Activated CD4-positive, alpha-beta memory T cell treated with anti-CD3 and anti-CD28 coated beads, Interleukin-2, amount 10 ng/mL, durations not matched to agents 7 days and 5 days (primary cell): ENCODE measurements at regions not wholly inside any gene's neighbourhood (a gene's known extent, or its start where the extent isn't known, plus 50 kb on each side); places are given as distances from the start of the nearest gene placed in this dataset.

Experiments used
- CTCF ChIA-PET: fragments of 350-600 bp; sonication (Branson Sonifier 250); formaldehyde crosslinking; loops from one replicate; lab custom pipeline; 2021; ENCODE audit warnings: antibody characterized with exemption, inconsistent platforms; lab: Charles Lee
- POLR2A ChIA-PET: fragments of 350-600 bp; sonication (Branson Sonifier 250); formaldehyde crosslinking; loops from one replicate; lab custom pipeline; 2021; ENCODE audit warnings: antibody characterized with exemption; lab: Charles Lee
- DNase-seq: peaks from one replicate; pipeline ENCODE4 v3.0.0-alpha.2; 2020
- H3K27ac Mint-ChIP-seq: one replicate; pipeline ENCODE4 v1.8.0; 2021; ENCODE audit warnings: mild to moderate bottlenecking, mixed read lengths
- H3K27me3 Mint-ChIP-seq: one replicate; pipeline ENCODE4 v1.8.0; 2021; ENCODE audit warnings: mixed read lengths
- H3K36me3 Mint-ChIP-seq: one replicate; pipeline ENCODE4 v1.8.0; 2021; ENCODE audit warnings: low read depth, mixed read lengths
- H3K4me1 Mint-ChIP-seq: one replicate; pipeline ENCODE4 v1.8.0; 2021; ENCODE audit warnings: mixed read lengths
- H3K4me3 Mint-ChIP-seq: one replicate; pipeline ENCODE4 v1.8.0; 2021; ENCODE audit warnings: mild to moderate bottlenecking, mixed read lengths
- H3K9me3 Mint-ChIP-seq: one replicate; pipeline ENCODE4 v1.8.0; 2021; ENCODE audit warnings: mixed read lengths

DNA sequence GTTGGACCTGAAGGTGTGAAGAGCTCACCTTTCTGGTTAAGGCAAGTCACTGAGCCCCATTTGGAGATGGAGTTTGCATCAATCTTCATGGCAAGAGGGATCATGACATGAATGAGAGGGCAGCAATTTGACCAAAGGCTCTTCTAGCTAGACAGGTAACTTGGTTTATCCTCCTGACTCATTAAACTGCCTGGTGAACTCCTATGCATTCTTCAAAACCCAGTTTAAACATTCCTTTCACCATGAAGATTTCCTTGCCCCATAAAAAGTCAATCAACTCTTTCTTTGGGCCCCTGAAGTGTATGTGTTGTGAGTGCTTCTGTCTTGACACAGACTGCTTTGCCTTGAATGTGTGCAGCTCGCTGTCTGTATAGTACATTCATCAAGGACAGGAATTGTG lies 120.0 kb upstream of the FOXF1 start:
- Mint-ChIP-seq H3K9me3 (no peaks in the 10 kb centered on the region), H3K27ac (no peak overlapping the region), H3K36me3 (no peaks in the 10 kb centered on the region), H3K4me3 (no peak overlapping the region), H3K4me1 (no peaks in the 10 kb centered on the region), H3K27me3 (no peaks in the 10 kb centered on the region)
- ChIA-PET CTCF (no interaction called here), POLR2A (no interaction called here)
- no peak for DNase-seq

DNA sequence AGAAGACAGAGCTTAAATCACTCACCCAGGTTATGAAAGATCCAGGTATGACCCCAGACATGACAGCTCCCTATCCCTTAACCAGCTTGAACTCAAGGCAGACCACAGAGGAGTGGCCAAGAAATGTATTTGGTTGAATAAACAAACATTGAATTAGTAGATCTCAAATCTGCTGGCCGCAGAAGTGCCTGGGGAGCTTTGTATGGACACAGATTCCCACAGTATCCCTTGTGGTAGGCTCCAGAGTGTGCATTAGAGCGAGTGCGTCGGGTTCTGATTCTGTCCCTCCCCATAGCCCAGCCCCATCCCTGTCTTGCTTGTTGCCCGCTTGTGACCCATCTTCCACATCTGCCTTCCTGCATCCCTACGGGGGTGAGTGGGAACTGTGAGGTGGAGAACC lies 118.8 kb upstream of the FOXF1 start:
- H3K4me1 Mint-ChIP-seq = no peaks in the 10 kb centered on the region
- POLR2A ChIA-PET = no interaction called here
- H3K4me3 Mint-ChIP-seq = no peak overlapping the region
- H3K27me3 Mint-ChIP-seq = no peaks in the 10 kb centered on the region
- H3K27ac Mint-ChIP-seq = no peak overlapping the region
- CTCF ChIA-PET = no interaction called here
- DNase-seq = no peak
- no peaks in the 10 kb centered on the region for H3K9me3 Mint-ChIP-seq
- no peaks in the 10 kb centered on the region for H3K36me3 Mint-ChIP-seq

DNA sequence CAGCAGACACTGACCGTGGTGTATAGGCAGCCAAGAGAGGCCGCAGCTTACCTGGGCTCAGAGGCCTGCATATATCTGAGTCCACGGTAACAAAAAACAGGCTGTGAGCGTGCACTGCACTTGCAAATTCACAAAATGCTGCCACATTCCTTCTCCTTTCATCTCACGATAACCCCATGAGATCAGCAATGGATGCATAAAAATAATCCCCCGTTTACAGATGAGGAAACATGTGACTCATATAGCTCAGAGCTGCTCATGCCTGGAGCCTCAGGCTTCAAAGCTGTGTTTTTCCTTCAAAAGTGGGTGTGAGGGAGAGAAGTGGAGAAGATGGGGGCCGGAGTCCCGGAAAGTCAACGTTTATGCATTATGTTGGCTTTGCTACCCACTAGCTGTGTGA lies 118.3 kb upstream of the FOXF1 start:
- no peaks in the 10 kb centered on the region for H3K27me3 Mint-ChIP-seq
- H3K27ac Mint-ChIP-seq = no peak overlapping the region
- H3K36me3 Mint-ChIP-seq = no peaks in the 10 kb centered on the region
- no peaks in the 10 kb centered on the region for H3K4me1 Mint-ChIP-seq
- no peaks in the 10 kb centered on the region for H3K9me3 Mint-ChIP-seq
- H3K4me3 Mint-ChIP-seq = no peak overlapping the region
- ChIA-PET CTCF (no interaction called here), POLR2A (no interaction called here)
- no peak for DNase-seq

DNA sequence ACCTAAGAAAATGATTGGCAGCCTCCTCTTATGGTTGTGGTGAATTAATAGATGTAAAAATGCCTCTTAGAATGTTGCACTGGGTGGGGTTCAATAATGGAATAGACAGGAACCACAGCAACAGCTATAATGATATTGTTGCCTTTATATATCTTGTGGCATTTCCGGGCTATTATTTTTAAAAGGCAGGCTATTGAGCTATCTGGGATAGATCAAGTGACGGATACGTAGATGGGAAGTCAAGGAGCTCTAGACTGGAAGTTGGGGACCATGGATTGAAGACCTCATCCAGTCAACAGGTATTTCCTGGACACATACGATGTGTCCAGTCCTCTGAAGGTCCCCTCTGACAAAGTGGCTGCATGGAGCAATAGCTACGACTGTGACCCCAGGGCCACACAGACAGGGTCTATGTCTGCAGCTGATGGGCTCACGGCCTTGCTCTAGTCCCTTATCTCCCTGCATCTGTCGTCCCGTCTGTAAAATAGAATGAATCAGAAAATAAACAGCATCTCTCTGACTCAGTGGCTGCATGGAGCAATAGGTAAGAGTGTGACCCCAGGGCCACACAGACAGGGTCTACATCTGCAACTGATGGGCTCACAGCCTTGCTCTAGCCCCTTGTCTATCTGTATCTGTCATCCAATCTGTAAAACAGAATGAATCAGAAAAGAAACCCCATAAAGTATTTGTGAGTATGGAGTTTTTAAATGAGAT lies 117.7 kb upstream of the FOXF1 start:
- Mint-ChIP-seq H3K4me3 (no peak overlapping the region), H3K4me1 (no peaks in the 10 kb centered on the region), H3K27me3 (no peaks in the 10 kb centered on the region), H3K36me3 (no peaks in the 10 kb centered on the region), H3K9me3 (no peaks in the 10 kb centered on the region), H3K27ac (no peak overlapping the region)
- DNase-seq = no peak
- POLR2A ChIA-PET = no interaction called here
- CTCF ChIA-PET = no interaction called here

DNA sequence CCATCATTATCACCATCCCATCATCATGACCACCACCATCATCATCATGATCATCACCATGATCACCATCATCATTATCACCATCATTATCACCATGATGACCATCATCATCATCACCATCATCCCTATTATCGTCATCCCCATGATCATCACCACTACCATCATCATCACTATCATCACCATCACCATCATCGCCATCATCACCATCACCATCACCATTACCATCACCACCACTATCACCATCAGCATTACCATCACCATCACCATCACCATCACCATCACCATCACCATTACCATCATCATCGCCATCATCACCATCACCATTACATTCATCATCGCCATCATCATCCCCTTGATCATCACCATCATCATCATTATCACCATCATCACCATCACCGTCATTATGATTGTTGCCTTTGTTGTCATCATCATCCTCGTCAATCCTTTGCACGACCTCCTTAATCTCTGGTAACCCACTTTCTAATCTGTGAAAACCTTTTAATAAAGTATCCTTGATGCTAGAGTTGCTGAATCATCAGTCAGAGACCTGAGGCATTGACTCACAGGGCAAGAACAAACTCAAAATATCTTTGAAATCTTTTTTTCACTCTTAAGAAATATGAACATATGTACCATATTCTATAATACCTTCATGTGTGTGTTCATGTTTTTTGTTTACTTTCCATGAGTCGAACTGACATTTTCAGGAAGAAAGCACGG lies 116.3 kb upstream of the FOXF1 start:
- Mint-ChIP-seq H3K27me3 (no peaks in the 10 kb centered on the region), H3K4me1 (no peaks in the 10 kb centered on the region), H3K4me3 (no peak overlapping the region), H3K9me3 (no peaks in the 10 kb centered on the region), H3K36me3 (no peaks in the 10 kb centered on the region), H3K27ac (no peak overlapping the region)
- DNase-seq = no peak
- ChIA-PET POLR2A (no interaction called here), CTCF (no interaction called here)

DNA sequence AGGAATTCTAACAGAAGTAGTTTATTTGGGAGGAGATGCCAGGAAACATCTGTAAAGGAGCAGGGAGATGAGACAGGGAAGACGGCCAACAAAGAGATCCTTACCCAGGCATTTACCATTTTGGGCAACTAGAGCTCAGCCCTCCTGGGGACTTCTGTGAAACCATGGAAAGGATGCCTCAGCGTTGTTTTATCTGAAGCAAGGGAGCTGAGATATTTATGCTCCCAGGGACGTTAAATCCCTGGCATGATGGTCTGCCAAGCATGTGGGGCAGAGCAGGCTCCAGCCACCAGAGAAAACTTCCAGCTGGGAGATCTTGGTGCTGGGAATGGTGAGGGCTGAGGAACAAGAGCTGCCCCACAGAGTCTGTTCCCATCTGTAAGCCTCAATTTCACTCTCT lies 114.8 kb upstream of the FOXF1 start:
- DNase-seq = no peak
- no peaks in the 10 kb centered on the region for H3K4me1 Mint-ChIP-seq
- no peaks in the 10 kb centered on the region for H3K27me3 Mint-ChIP-seq
- H3K9me3 Mint-ChIP-seq = no peaks in the 10 kb centered on the region
- H3K4me3 Mint-ChIP-seq = no peak overlapping the region
- POLR2A ChIA-PET = no interaction called here
- no peaks in the 10 kb centered on the region for H3K36me3 Mint-ChIP-seq
- no peak overlapping the region for H3K27ac Mint-ChIP-seq
- CTCF ChIA-PET = no interaction called here

DNA sequence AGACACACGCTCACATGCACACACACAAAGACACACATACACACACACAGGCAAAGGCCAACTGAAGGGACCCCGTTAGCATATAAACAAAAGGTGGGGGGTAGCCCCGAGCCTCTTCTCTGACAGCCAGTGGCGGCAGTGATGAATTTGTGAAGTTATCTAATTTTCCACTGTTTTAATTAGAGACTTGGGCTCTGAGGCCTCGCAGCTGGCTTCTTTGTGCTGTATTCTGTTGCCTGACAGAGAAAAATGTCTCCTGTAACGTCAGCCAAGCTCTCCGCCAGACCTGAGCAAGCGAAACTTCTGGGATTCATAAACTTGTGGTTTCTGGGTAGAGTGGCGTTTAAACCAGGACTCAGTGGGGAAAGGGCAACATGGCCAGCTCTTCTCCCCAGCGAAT lies 113.9 kb upstream of the FOXF1 start:
- H3K4me1 Mint-ChIP-seq = no peaks in the 10 kb centered on the region
- no peak overlapping the region for H3K27ac Mint-ChIP-seq
- no peak for DNase-seq
- no peaks in the 10 kb centered on the region for H3K9me3 Mint-ChIP-seq
- no peak overlapping the region for H3K4me3 Mint-ChIP-seq
- ChIA-PET POLR2A (no interaction called here), CTCF (no interaction called here)
- no peaks in the 10 kb centered on the region for H3K36me3 Mint-ChIP-seq
- H3K27me3 Mint-ChIP-seq = no peaks in the 10 kb centered on the region

DNA sequence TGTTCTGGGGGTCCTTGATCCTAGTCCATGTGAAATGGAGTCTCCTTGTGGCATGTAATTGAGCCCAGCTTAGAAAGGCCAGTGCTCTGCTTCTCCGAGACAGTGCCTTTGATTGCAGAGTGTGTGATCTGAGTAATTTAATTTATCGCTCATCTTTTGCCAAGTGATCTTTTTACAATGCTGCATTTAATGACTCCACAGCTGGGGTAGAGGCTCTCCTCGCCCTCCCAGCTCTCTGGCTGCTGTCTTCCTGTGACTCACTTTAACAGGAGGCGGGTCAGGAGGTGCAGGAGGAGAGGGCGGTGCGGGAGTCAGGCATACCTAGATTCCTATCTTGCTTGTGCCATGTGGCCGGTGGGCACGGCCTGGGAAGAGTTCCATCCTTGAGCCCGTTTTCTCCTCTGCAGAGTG lies 113.4 kb upstream of the FOXF1 start:
- H3K4me1 Mint-ChIP-seq = no peaks in the 10 kb centered on the region
- no peaks in the 10 kb centered on the region for H3K36me3 Mint-ChIP-seq
- no peak overlapping the region for H3K4me3 Mint-ChIP-seq
- no peak for DNase-seq
- ChIA-PET CTCF (no interaction called here), POLR2A (no interaction called here)
- H3K27ac Mint-ChIP-seq = no peak overlapping the region
- no peaks in the 10 kb centered on the region for H3K27me3 Mint-ChIP-seq
- H3K9me3 Mint-ChIP-seq = no peaks in the 10 kb centered on the region

DNA sequence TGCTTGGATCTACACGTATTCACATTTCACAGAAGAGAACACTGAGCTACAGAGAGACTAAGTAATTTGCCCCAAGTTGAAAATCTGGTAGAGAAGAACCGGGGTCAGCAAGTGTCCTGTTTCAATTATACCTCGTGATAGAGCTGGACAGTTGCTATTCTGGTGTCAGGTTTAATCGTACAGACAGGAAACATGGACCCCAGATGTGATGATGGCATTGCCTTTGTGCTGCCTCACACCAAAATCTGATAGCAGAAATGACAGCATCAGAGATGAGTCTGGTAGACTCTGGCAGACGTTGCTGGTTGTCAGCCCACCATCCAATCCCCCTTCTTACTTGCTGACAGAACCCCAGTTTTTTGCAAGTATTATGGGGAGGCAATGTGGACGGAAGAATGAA lies 112.1 kb upstream of the FOXF1 start:
- H3K27me3 Mint-ChIP-seq = no peaks in the 10 kb centered on the region
- H3K27ac Mint-ChIP-seq = no peak overlapping the region
- no peaks in the 10 kb centered on the region for H3K9me3 Mint-ChIP-seq
- no peaks in the 10 kb centered on the region for H3K4me1 Mint-ChIP-seq
- H3K36me3 Mint-ChIP-seq = no peaks in the 10 kb centered on the region
- ChIA-PET CTCF (no interaction called here), POLR2A (no interaction called here)
- no peak for DNase-seq
- no peak overlapping the region for H3K4me3 Mint-ChIP-seq

DNA sequence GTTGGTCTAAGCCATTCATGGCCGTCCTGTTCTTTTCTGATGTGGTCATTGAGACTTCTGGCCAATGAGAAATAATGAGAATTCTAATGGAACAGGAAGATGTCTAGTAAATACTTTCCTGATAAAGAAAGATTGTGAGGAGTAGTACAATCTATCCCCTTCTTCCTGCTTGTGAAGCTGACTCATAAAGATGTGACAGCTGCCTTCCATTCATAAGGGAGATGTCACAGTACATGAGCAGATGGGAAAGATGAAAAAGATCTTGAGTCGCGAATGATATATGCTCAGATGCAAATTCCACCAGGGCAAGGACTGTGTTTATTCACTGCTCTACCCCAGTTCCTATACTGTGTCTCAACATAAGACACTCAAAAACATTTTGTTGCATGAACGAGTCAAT lies 111.7 kb upstream of the FOXF1 start:
- ChIA-PET CTCF (no interaction called here), POLR2A (no interaction called here)
- Mint-ChIP-seq H3K27ac (no peak overlapping the region), H3K36me3 (no peaks in the 10 kb centered on the region), H3K4me1 (no peaks in the 10 kb centered on the region), H3K27me3 (no peaks in the 10 kb centered on the region), H3K4me3 (no peak overlapping the region), H3K9me3 (no peaks in the 10 kb centered on the region)
- DNase-seq = no peak

DNA sequence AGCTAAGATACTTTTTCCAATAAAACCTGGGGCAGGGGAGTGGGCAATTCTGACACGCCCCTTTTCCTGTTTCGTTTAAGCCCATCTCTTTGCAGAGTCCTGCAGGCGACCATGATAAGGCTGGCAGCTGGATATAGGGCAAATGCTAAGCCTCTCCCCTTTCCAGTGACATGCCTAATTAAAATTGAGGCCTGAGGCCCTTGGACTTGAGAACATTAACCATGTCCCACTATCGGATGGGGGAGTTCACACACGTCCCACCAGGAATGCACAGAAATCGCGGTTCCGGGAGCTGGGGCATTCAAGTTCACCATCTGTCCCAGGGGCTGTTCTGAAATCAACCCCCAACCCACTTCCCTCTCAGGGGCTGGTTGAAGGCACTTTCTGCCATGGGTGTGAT lies 109.2 kb upstream of the FOXF1 start:
- CTCF ChIA-PET = no interaction called here
- POLR2A ChIA-PET = no interaction called here
- H3K4me1 Mint-ChIP-seq = no peaks in the 10 kb centered on the region
- no peak overlapping the region for H3K27ac Mint-ChIP-seq
- H3K36me3 Mint-ChIP-seq = no peaks in the 10 kb centered on the region
- DNase-seq = no peak
- H3K27me3 Mint-ChIP-seq = no peaks in the 10 kb centered on the region
- H3K9me3 Mint-ChIP-seq = no peaks in the 10 kb centered on the region
- H3K4me3 Mint-ChIP-seq = no peak overlapping the region

DNA sequence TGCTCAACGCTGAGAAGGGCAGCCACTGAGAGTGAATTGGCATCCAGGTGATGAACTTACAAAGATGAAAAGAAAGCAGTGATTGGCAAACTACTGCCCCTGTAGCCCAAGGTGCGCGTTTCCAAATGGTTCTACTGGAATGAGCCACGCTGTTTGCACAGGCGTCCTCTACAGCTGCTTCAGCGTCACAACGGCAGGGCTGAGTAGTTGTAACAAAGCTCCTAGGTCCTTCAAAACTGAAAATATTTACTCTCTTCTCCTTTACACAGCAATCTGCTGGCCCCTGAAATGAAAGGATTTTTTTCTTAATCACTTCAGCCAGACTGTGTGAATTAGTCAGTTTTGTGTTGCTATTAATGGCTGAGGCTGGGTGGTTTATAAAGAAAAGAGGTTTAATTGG lies 107.2 kb upstream of the FOXF1 start:
- Mint-ChIP-seq H3K27me3 (no peaks in the 10 kb centered on the region), H3K36me3 (no peaks in the 10 kb centered on the region), H3K9me3 (no peaks in the 10 kb centered on the region), H3K4me3 (no peak overlapping the region), H3K4me1 (no peaks in the 10 kb centered on the region), H3K27ac (no peak overlapping the region)
- ChIA-PET POLR2A (no interaction called here), CTCF (no interaction called here)
- no peak for DNase-seq

DNA sequence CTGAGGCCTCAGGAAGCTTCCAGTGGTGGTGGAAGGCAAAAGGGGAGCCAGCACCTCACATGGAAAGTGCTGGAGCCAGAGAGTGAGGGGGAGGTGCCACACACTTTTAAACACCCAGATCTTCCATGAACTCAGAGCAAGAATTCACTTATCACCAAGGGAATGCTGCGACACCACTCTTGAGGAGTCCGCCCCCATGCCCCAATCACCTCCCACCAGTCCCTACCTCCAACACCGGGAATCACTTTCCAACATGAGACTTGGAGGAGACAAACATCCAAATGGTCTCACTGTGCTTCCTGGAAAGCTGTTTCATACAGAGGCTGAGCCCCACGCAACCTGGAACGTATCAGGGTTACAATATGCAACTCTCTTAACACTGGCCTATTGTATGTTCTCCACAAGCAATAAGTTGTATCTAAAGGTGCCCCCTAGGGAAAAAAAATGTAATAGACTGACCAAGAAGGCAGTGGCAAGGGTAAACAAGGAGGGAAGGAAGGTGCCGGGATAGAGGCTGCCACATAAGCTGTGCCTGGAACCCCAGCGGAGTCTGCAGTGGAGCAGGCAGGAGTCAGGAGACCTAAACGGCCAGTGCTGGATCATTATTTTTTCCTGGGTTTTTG lies 106.7 kb upstream of the FOXF1 start:
- CTCF ChIA-PET = no interaction called here
- POLR2A ChIA-PET = no interaction called here
- no peak overlapping the region for H3K4me3 Mint-ChIP-seq
- no peaks in the 10 kb centered on the region for H3K9me3 Mint-ChIP-seq
- H3K27ac Mint-ChIP-seq = no peak overlapping the region
- no peak for DNase-seq
- no peaks in the 10 kb centered on the region for H3K36me3 Mint-ChIP-seq
- no peaks in the 10 kb centered on the region for H3K4me1 Mint-ChIP-seq
- no peaks in the 10 kb centered on the region for H3K27me3 Mint-ChIP-seq

DNA sequence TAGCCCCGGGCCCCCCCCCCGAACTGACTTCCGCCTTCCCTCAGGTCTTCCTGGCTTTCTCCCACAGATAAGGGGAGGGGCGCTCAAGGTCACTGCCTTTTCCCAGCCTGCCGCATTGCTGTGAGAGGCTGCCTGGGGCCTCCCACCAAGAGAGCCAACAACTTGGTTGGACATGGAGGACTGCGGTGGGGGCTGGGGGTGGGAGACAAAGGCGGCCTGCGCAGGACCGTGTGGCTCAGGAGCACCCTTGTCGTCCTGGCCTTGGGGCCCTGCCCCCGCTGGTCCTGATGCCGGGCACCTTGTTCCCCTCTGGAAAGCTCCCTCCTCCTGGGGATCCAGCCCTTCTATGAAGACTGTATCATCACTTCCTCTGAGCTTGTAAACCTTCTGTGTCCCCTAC lies 105.6 kb upstream of the FOXF1 start:
- Mint-ChIP-seq H3K27me3 (no peaks in the 10 kb centered on the region), H3K4me1 (no peaks in the 10 kb centered on the region), H3K9me3 (no peaks in the 10 kb centered on the region), H3K4me3 (no peak overlapping the region), H3K36me3 (no peaks in the 10 kb centered on the region), H3K27ac (no peak overlapping the region)
- ChIA-PET CTCF (no interaction called here), POLR2A (no interaction called here)
- no peak for DNase-seq
